IMR-90 (cell line): ENCODE measurements at regions not wholly inside any gene's neighbourhood (a gene's known extent, or its start where the extent isn't known, plus 50 kb on each side); places are given as distances from the start of the nearest gene placed in this dataset.

Experiments used
- ATAC-seq: fragments of 200-7000 bp; cut with Tn5 transposase; 2 replicates; pipeline ENCODE4 v1.9.1; 2020; ENCODE audit warnings: low read depth, mild to moderate bottlenecking, moderate library complexity
- BruUV-seq: library from RNA; stranded (reverse); fragments of 400-500 nt; replicated peaks from 2 replicates; lab custom pipeline; 2021; lab: Mats Ljungman, UMichigan
- CTCF ChIA-PET: fragments of 300-600 bp; formaldehyde crosslinking; extraction: SDS; loops from one replicate; lab custom pipeline; 2021; ENCODE audit warnings: antibody characterized with exemption; lab: Yijun Ruan, JAX
- POLR2A ChIA-PET: fragments of 300-600 bp; sonication (Branson Sonifier 250); formaldehyde crosslinking; loops from one replicate; lab custom pipeline; 2022; ENCODE audit warnings: antibody characterized with exemption; ENCODE audit not compliant: unreplicated experiment; lab: Charles Lee
- DNase-seq: peaks from one replicate; pipeline ENCODE4 v3.0.0; 2013
- H2AFZ ChIP-seq: replicated peaks from 2 replicates; pipeline ENCODE3; 2013; ENCODE audit warnings: low read length, mild to moderate bottlenecking; ENCODE audit not compliant: poor library complexity
- H2AK5ac ChIP-seq: 2 replicates; pipeline ENCODE4 v1.6.1; 2013; ENCODE audit warnings: low read depth, low read length, inconsistent platforms
- H2AK9ac ChIP-seq: replicated peaks from 2 replicates; pipeline ENCODE3; 2013; ENCODE audit warnings: mild to moderate bottlenecking, low read depth, low read length, moderate library complexity; ENCODE audit not compliant: poor library complexity
- H2BK120ac ChIP-seq: 2 replicates; pipeline ENCODE4 v1.6.1; 2013; ENCODE audit warnings: low read depth, low read length, inconsistent platforms
- H2BK15ac ChIP-seq: 3 replicates; pipeline ENCODE4 v1.6.1; 2013; ENCODE audit warnings: low read depth, low read length, inconsistent platforms
- H2BK20ac ChIP-seq: 2 replicates; pipeline ENCODE4 v1.6.1; 2013; ENCODE audit warnings: low read depth, mild to moderate bottlenecking, inconsistent platforms, low read length, moderate library complexity
- H2BK5ac ChIP-seq: 2 replicates; pipeline ENCODE4 v1.6.1; 2013; ENCODE audit warnings: mild to moderate bottlenecking, low read depth, low read length, inconsistent platforms; ENCODE audit not compliant: poor library complexity, severe bottlenecking
- H3K14ac ChIP-seq: replicated peaks from 2 replicates; pipeline ENCODE4 v1.6.1; 2013; ENCODE audit warnings: low read depth, low read length, inconsistent platforms
- H3K18ac ChIP-seq: 2 replicates; pipeline ENCODE4 v1.6.1; 2013; ENCODE audit warnings: low read depth, low read length, control low read depth
- H3K23ac ChIP-seq: 2 replicates; pipeline ENCODE4 v1.6.1; 2013; ENCODE audit warnings: low read depth, low read length, inconsistent platforms
- H3K27ac ChIP-seq: 2 replicates; pipeline ENCODE4 v1.5.1; 2013; ENCODE audit warnings: mild to moderate bottlenecking, control low read depth, low read length; ENCODE audit not compliant: insufficient read depth
- H3K27me3 ChIP-seq: 2 replicates; pipeline ENCODE4 v1.6.1; 2013; ENCODE audit warnings: low read length; ENCODE audit not compliant: control insufficient read depth, insufficient read depth
- H3K36me3 ChIP-seq: 2 replicates; pipeline ENCODE4 v1.6.1; 2013; ENCODE audit warnings: low read length, mixed read lengths; ENCODE audit not compliant: control insufficient read depth, insufficient read depth
- H3K4ac ChIP-seq: 2 replicates; pipeline ENCODE4 v1.6.1; 2013; ENCODE audit warnings: low read depth, low read length, inconsistent platforms
- H3K4me1 ChIP-seq: 2 replicates; pipeline ENCODE4 v1.6.1; 2013; ENCODE audit warnings: low read length, mixed read lengths; ENCODE audit not compliant: control insufficient read depth, insufficient read depth
- H3K4me2 ChIP-seq: 2 replicates; pipeline ENCODE4 v1.6.1; 2013; ENCODE audit warnings: low read depth, mild to moderate bottlenecking, control low read depth, low read length, moderate library complexity
- H3K4me3 ChIP-seq: 2 replicates; pipeline ENCODE4 v1.5.1; 2013; ENCODE audit warnings: low read depth, mild to moderate bottlenecking, control low read depth, low read length, moderate library complexity; ENCODE audit not compliant: insufficient read depth
- H3K56ac ChIP-seq: 2 replicates; pipeline ENCODE4 v1.6.1; 2013; ENCODE audit warnings: low read length, inconsistent platforms; ENCODE audit not compliant: insufficient read depth; ENCODE audit errors: extremely low read depth
- H3K79me1 ChIP-seq, 2 experiments: 2 replicates each; pipeline ENCODE4 v1.6.1; 2013; ENCODE audit warnings: low read length in 2 of 2, inconsistent platforms in 1 of 2, low read depth in 1 of 2
- H3K9ac ChIP-seq: 2 replicates; pipeline ENCODE4 v1.6.1; 2013; ENCODE audit warnings: low read depth, low read length, control low read depth
- H3K9me1 ChIP-seq: 2 replicates; pipeline ENCODE4 v1.6.1; 2013; ENCODE audit warnings: low read length, inconsistent platforms; ENCODE audit not compliant: insufficient read depth
- H3K9me3 ChIP-seq: 2 replicates; pipeline ENCODE4 v1.6.1; 2013; ENCODE audit warnings: low read length; ENCODE audit not compliant: control insufficient read depth, insufficient read depth
- H4K20me1 ChIP-seq: 2 replicates; pipeline ENCODE4 v1.6.1; 2013; ENCODE audit warnings: low read length, inconsistent platforms; ENCODE audit not compliant: insufficient read depth
- H4K5ac ChIP-seq: 2 replicates; pipeline ENCODE4 v1.6.1; 2013; ENCODE audit warnings: mild to moderate bottlenecking, low read depth, low read length, control low read depth
- H4K8ac ChIP-seq, 2 experiments: 2 replicates each; pipeline ENCODE4 v1.6.1; 2013; ENCODE audit warnings: low read depth in 2 of 2, low read length in 2 of 2, control low read depth in 1 of 2, inconsistent platforms in 1 of 2
- H4K91ac ChIP-seq: 2 replicates; pipeline ENCODE4 v1.6.1; 2013; ENCODE audit warnings: low read depth, low read length, inconsistent platforms; ENCODE audit not compliant: insufficient read depth
- BHLHE40 ChIP-seq: fragments of 150-350 bp; IDR thresholded peaks from 2 replicates; pipeline ENCODE4 v1.6.1; 2016; ENCODE audit warnings: mild to moderate bottlenecking, low read depth, low read length
- CEBPB ChIP-seq: IDR thresholded peaks from 2 replicates; pipeline ENCODE4 v1.6.1; 2012; ENCODE audit warnings: low read depth, low read length, improper control_type of control experiment
- CHD1 ChIP-seq: IDR thresholded peaks from 2 replicates; pipeline ENCODE4 v1.6.1; 2012; ENCODE audit warnings: low read depth, low read length, improper control_type of control experiment
- FOS ChIP-seq: fragments of 150-350 bp; IDR thresholded peaks from 2 replicates; pipeline ENCODE4 v1.6.1; 2016; ENCODE audit warnings: low read depth, low read length
- MAFK ChIP-seq: IDR thresholded peaks from 2 replicates; pipeline ENCODE4 v1.6.1; 2012; ENCODE audit warnings: low read depth, low read length, improper control_type of control experiment
- MAZ ChIP-seq: IDR thresholded peaks from 2 replicates; pipeline ENCODE4 v1.6.1; 2012; ENCODE audit warnings: low read depth, mild to moderate bottlenecking, low read length, improper control_type of control experiment, moderate library complexity, borderline replicate concordance
- MXI1 ChIP-seq: IDR thresholded peaks from 2 replicates; pipeline ENCODE4 v1.6.1; 2012; ENCODE audit warnings: low read depth, mild to moderate bottlenecking, low read length, moderate library complexity, borderline replicate concordance
- NFE2L2 ChIP-seq: fragments of 150-350 bp; IDR thresholded peaks from 2 replicates; pipeline ENCODE4 v1.6.1; 2016; ENCODE audit warnings: low read depth, mild to moderate bottlenecking, low read length
- POLR2A ChIP-seq: IDR thresholded peaks from 2 replicates; pipeline ENCODE4 v1.6.1; 2012; ENCODE audit warnings: mild to moderate bottlenecking, low read depth, low read length
- RAD21 ChIP-seq: IDR thresholded peaks from 2 replicates; pipeline ENCODE4 v1.6.1; 2012; ENCODE audit warnings: low read length, improper control_type of control experiment
- RCOR1 ChIP-seq: IDR thresholded peaks from 2 replicates; pipeline ENCODE4 v1.6.1; 2012; ENCODE audit warnings: mild to moderate bottlenecking, low read length, improper control_type of control experiment; ENCODE audit not compliant: insufficient replicate concordance
- RFX5 ChIP-seq: IDR thresholded peaks from 2 replicates; pipeline ENCODE4 v1.8.0; 2012; ENCODE audit warnings: low read depth, mild to moderate bottlenecking, low read length, moderate library complexity
- SMC3 ChIP-seq: fragments of 150-350 bp; IDR thresholded peaks from 2 replicates; pipeline ENCODE4 v1.6.1; 2016; ENCODE audit warnings: low read depth, mild to moderate bottlenecking, antibody characterized with exemption, low read length, moderate library complexity
- WGBS, 2 experiments: methylation state at CpG; one replicate each; pipeline versions ENCODE4 v1.1.5 to v1.1.7; 2013; ENCODE audit warnings: missing lambda C conversion rate in 2 of 2; ENCODE audit not compliant: insufficient read length in 1 of 2; ENCODE audit errors: extremely low coverage in 2 of 2; 5-methylcytosine and 5-hydroxymethylcytosine counted together
- dilution Hi-C: fragments of 300-500 bp; cut with HindIII; formaldehyde crosslinking; loops from one replicate; pipeline ENCODE4 v1.14.3; 2018; ENCODE audit warnings: low sequenced_read_pairs; ENCODE audit not compliant: unreplicated experiment
- in situ Hi-C: fragments of 300-500 bp; cut with MboI; formaldehyde crosslinking; loops from 3 replicates; pipeline ENCODE4 v1.14.3; 2019; ENCODE audit warnings: low sequenced_read_pairs, inconsistent platforms, mixed read lengths
- intact Hi-C: fragments of 100-400 bp; cut with micrococcal nuclease; formaldehyde crosslinking; loops from 2 replicates; pipeline ENCODE4 v1.10.0; 2022
- TF ChIP-seq, protein P1 (sequence below): conservative IDR thresholded peaks from 2 replicates; pipeline ENCODE4 v1.5.1; 2012; ENCODE audit warnings: mild to moderate bottlenecking, low read depth, low read length, improper control_type of control experiment
- TF ChIP-seq, protein P2 (sequence below): fragments of 150-350 bp; IDR thresholded peaks from 2 replicates; pipeline ENCODE4 v1.6.1; 2016; ENCODE audit warnings: low read depth, mild to moderate bottlenecking, low read length, moderate library complexity, borderline replicate concordance
- TF ChIP-seq, protein P3 (sequence below): fragments of 150-350 bp; IDR thresholded peaks from 2 replicates; pipeline ENCODE4 v1.6.1; 2017; ENCODE audit warnings: mild to moderate bottlenecking, antibody characterized with exemption, low read length, low read depth

DNA sequence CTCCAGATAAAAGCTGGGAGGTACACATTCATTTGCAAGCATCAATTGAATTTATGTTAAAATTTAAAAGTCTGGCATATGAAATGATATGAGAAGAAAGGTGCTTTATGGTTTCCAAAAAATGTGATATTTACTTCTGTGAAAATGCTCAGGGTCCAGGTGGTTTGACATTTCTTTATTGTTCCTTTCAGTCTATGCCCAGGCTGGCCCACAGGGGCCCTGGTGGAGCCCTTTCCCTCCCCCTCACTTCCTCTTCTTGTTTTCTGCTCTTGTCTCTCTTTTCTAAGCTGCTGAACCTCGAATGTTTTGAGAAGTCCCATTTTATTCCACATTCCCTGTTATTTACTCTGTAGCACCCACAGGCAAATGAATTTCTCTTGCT lies 127.8 kb downstream of the HS3ST3B1 start:
- no peak overlapping the region for H3K9ac ChIP-seq
- H3K36me3 ChIP-seq, result no peaks in the 10 kb centered on the region
- no CpG with 5 or more reads among the region's 1 CpG for WGBS, 2 experiments
- H3K23ac ChIP-seq, result no peak overlapping the region
- no peak overlapping the region for H3K18ac ChIP-seq
- dilution Hi-C loops (no loop called here), in situ Hi-C loops (no loop called here), intact Hi-C loops (no loop called here)
- H3K9me1 ChIP-seq, result no peaks in the 10 kb centered on the region
- H2AK5ac ChIP-seq, result no peak overlapping the region
- no peak overlapping the region for H4K8ac ChIP-seq
- H3K4ac ChIP-seq, result no peak overlapping the region
- no peak overlapping the region for H2BK20ac ChIP-seq
- no peak for TF ChIP-seq MAZ
- TF ChIP-seq BHLHE40, result no peak
- TF ChIP-seq, protein P1, sequence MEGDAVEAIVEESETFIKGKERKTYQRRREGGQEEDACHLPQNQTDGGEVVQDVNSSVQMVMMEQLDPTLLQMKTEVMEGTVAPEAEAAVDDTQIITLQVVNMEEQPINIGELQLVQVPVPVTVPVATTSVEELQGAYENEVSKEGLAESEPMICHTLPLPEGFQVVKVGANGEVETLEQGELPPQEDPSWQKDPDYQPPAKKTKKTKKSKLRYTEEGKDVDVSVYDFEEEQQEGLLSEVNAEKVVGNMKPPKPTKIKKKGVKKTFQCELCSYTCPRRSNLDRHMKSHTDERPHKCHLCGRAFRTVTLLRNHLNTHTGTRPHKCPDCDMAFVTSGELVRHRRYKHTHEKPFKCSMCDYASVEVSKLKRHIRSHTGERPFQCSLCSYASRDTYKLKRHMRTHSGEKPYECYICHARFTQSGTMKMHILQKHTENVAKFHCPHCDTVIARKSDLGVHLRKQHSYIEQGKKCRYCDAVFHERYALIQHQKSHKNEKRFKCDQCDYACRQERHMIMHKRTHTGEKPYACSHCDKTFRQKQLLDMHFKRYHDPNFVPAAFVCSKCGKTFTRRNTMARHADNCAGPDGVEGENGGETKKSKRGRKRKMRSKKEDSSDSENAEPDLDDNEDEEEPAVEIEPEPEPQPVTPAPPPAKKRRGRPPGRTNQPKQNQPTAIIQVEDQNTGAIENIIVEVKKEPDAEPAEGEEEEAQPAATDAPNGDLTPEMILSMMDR, result no peak
- TF ChIP-seq POLR2A, result no peak
- TF ChIP-seq FOS, result no peak
- no peak for TF ChIP-seq RFX5
- no peak for TF ChIP-seq RCOR1
- TF ChIP-seq CEBPB, result no peak
- TF ChIP-seq NFE2L2, result no peak
- no peak for TF ChIP-seq SMC3
- no peak for TF ChIP-seq CHD1
- TF ChIP-seq MAFK, result no peak
- no peak for TF ChIP-seq MXI1
- TF ChIP-seq, protein P2, sequence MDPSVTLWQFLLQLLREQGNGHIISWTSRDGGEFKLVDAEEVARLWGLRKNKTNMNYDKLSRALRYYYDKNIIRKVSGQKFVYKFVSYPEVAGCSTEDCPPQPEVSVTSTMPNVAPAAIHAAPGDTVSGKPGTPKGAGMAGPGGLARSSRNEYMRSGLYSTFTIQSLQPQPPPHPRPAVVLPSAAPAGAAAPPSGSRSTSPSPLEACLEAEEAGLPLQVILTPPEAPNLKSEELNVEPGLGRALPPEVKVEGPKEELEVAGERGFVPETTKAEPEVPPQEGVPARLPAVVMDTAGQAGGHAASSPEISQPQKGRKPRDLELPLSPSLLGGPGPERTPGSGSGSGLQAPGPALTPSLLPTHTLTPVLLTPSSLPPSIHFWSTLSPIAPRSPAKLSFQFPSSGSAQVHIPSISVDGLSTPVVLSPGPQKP, result no peak
- TF ChIP-seq RAD21, result no peak
- TF ChIP-seq, protein P3, sequence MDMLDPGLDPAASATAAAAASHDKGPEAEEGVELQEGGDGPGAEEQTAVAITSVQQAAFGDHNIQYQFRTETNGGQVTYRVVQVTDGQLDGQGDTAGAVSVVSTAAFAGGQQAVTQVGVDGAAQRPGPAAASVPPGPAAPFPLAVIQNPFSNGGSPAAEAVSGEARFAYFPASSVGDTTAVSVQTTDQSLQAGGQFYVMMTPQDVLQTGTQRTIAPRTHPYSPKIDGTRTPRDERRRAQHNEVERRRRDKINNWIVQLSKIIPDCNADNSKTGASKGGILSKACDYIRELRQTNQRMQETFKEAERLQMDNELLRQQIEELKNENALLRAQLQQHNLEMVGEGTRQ, result no peak
- H3K4me3 ChIP-seq, result no peak overlapping the region
- no peaks in the 10 kb centered on the region for H3K79me1 ChIP-seq
- no peak overlapping the region for H3K14ac ChIP-seq
- no peak overlapping the region for H3K27ac ChIP-seq
- no peak overlapping the region for H2BK120ac ChIP-seq
- ATAC-seq, result no peak
- no TSS peak for BruUV-seq
- H3K4me2 ChIP-seq, result no peak overlapping the region
- POLR2A ChIA-PET, result no interaction called here
- CTCF ChIA-PET, result no interaction called here
- no peak overlapping the region for H4K91ac ChIP-seq
- no peak overlapping the region for H2BK5ac ChIP-seq
- H2AK9ac ChIP-seq, result no peak overlapping the region
- H2BK15ac ChIP-seq, result no peak overlapping the region
- no peak overlapping the region for H2AFZ ChIP-seq
- peaks cover 1% of the 10 kb centered on the region for H3K27me3 ChIP-seq
- no peaks in the 10 kb centered on the region for H3K9me3 ChIP-seq
- H4K20me1 ChIP-seq, result no peaks in the 10 kb centered on the region
- no peak for DNase-seq
- H3K4me1 ChIP-seq, result no peaks in the 10 kb centered on the region
- H4K5ac ChIP-seq, result no peak overlapping the region
- no peak overlapping the region for H3K56ac ChIP-seq
